A673 (cell line): ENCODE measurements at regions not wholly inside any gene's neighbourhood (a gene's known extent, or its start where the extent isn't known, plus 50 kb on each side); places are given as distances from the start of the nearest gene placed in this dataset.

Experiments used
- CTCF ChIP-seq: fragments of 300-800, 200-600 bp; sonication (generic); conservative IDR thresholded peaks from 2 replicates; pipeline ENCODE4 v1.5.1; 2017; ENCODE audit warnings: low read depth, mild to moderate bottlenecking, antibody characterized with exemption, low read length, moderate library complexity, mixed read lengths
- EZH2 ChIP-seq: fragments of 200-600 bp; sonication (generic); IDR thresholded peaks from 2 replicates; pipeline ENCODE4 v1.6.1; 2017; ENCODE audit warnings: borderline replicate concordance, low read depth, mild to moderate bottlenecking, mixed read lengths, antibody characterized with exemption, low read length; ENCODE audit not compliant: poor library complexity, severe bottlenecking

GRCh38 chr6:8187209-8187608 lies 84.9 kb upstream of the EEF1E1 start:
- TF ChIP-seq EZH2 (no peak), CTCF (no peak)
